IMR-90 (cell line): ENCODE measurements at regions not wholly inside any gene's neighbourhood (a gene's known extent, or its start where the extent isn't known, plus 50 kb on each side); places are given as distances from the start of the nearest gene placed in this dataset.

Experiments used
- ATAC-seq: fragments of 200-7000 bp; cut with Tn5 transposase; 2 replicates; pipeline ENCODE4 v1.9.1; 2020; ENCODE audit warnings: low read depth, mild to moderate bottlenecking, moderate library complexity
- BruUV-seq: library from RNA; stranded (reverse); fragments of 400-500 nt; replicated peaks from 2 replicates; lab custom pipeline; 2021; lab: Mats Ljungman, UMichigan
- CTCF ChIA-PET: fragments of 300-600 bp; formaldehyde crosslinking; extraction: SDS; loops from one replicate; lab custom pipeline; 2021; ENCODE audit warnings: antibody characterized with exemption; lab: Yijun Ruan, JAX
- POLR2A ChIA-PET: fragments of 300-600 bp; sonication (Branson Sonifier 250); formaldehyde crosslinking; loops from one replicate; lab custom pipeline; 2022; ENCODE audit warnings: antibody characterized with exemption; ENCODE audit not compliant: unreplicated experiment; lab: Charles Lee
- DNase-seq: peaks from one replicate; pipeline ENCODE4 v3.0.0; 2013
- H2AFZ ChIP-seq: replicated peaks from 2 replicates; pipeline ENCODE3; 2013; ENCODE audit warnings: low read length, mild to moderate bottlenecking; ENCODE audit not compliant: poor library complexity
- H2AK5ac ChIP-seq: 2 replicates; pipeline ENCODE4 v1.6.1; 2013; ENCODE audit warnings: low read depth, low read length, inconsistent platforms
- H2AK9ac ChIP-seq: replicated peaks from 2 replicates; pipeline ENCODE3; 2013; ENCODE audit warnings: mild to moderate bottlenecking, low read depth, low read length, moderate library complexity; ENCODE audit not compliant: poor library complexity
- H2BK120ac ChIP-seq: 2 replicates; pipeline ENCODE4 v1.6.1; 2013; ENCODE audit warnings: low read depth, low read length, inconsistent platforms
- H2BK15ac ChIP-seq: 3 replicates; pipeline ENCODE4 v1.6.1; 2013; ENCODE audit warnings: low read depth, low read length, inconsistent platforms
- H2BK20ac ChIP-seq: 2 replicates; pipeline ENCODE4 v1.6.1; 2013; ENCODE audit warnings: low read depth, mild to moderate bottlenecking, inconsistent platforms, low read length, moderate library complexity
- H2BK5ac ChIP-seq: 2 replicates; pipeline ENCODE4 v1.6.1; 2013; ENCODE audit warnings: mild to moderate bottlenecking, low read depth, low read length, inconsistent platforms; ENCODE audit not compliant: poor library complexity, severe bottlenecking
- H3K14ac ChIP-seq: replicated peaks from 2 replicates; pipeline ENCODE4 v1.6.1; 2013; ENCODE audit warnings: low read depth, low read length, inconsistent platforms
- H3K18ac ChIP-seq: 2 replicates; pipeline ENCODE4 v1.6.1; 2013; ENCODE audit warnings: low read depth, low read length, control low read depth
- H3K23ac ChIP-seq: 2 replicates; pipeline ENCODE4 v1.6.1; 2013; ENCODE audit warnings: low read depth, low read length, inconsistent platforms
- H3K27ac ChIP-seq: 2 replicates; pipeline ENCODE4 v1.5.1; 2013; ENCODE audit warnings: mild to moderate bottlenecking, control low read depth, low read length; ENCODE audit not compliant: insufficient read depth
- H3K27me3 ChIP-seq: 2 replicates; pipeline ENCODE4 v1.6.1; 2013; ENCODE audit warnings: low read length; ENCODE audit not compliant: control insufficient read depth, insufficient read depth
- H3K36me3 ChIP-seq: 2 replicates; pipeline ENCODE4 v1.6.1; 2013; ENCODE audit warnings: low read length, mixed read lengths; ENCODE audit not compliant: control insufficient read depth, insufficient read depth
- H3K4ac ChIP-seq: 2 replicates; pipeline ENCODE4 v1.6.1; 2013; ENCODE audit warnings: low read depth, low read length, inconsistent platforms
- H3K4me1 ChIP-seq: 2 replicates; pipeline ENCODE4 v1.6.1; 2013; ENCODE audit warnings: low read length, mixed read lengths; ENCODE audit not compliant: control insufficient read depth, insufficient read depth
- H3K4me2 ChIP-seq: 2 replicates; pipeline ENCODE4 v1.6.1; 2013; ENCODE audit warnings: low read depth, mild to moderate bottlenecking, control low read depth, low read length, moderate library complexity
- H3K4me3 ChIP-seq: 2 replicates; pipeline ENCODE4 v1.5.1; 2013; ENCODE audit warnings: low read depth, mild to moderate bottlenecking, control low read depth, low read length, moderate library complexity; ENCODE audit not compliant: insufficient read depth
- H3K56ac ChIP-seq: 2 replicates; pipeline ENCODE4 v1.6.1; 2013; ENCODE audit warnings: low read length, inconsistent platforms; ENCODE audit not compliant: insufficient read depth; ENCODE audit errors: extremely low read depth
- H3K79me1 ChIP-seq, 2 experiments: 2 replicates each; pipeline ENCODE4 v1.6.1; 2013; ENCODE audit warnings: low read length in 2 of 2, inconsistent platforms in 1 of 2, low read depth in 1 of 2
- H3K9ac ChIP-seq: 2 replicates; pipeline ENCODE4 v1.6.1; 2013; ENCODE audit warnings: low read depth, low read length, control low read depth
- H3K9me1 ChIP-seq: 2 replicates; pipeline ENCODE4 v1.6.1; 2013; ENCODE audit warnings: low read length, inconsistent platforms; ENCODE audit not compliant: insufficient read depth
- H3K9me3 ChIP-seq: 2 replicates; pipeline ENCODE4 v1.6.1; 2013; ENCODE audit warnings: low read length; ENCODE audit not compliant: control insufficient read depth, insufficient read depth
- H4K20me1 ChIP-seq: 2 replicates; pipeline ENCODE4 v1.6.1; 2013; ENCODE audit warnings: low read length, inconsistent platforms; ENCODE audit not compliant: insufficient read depth
- H4K5ac ChIP-seq: 2 replicates; pipeline ENCODE4 v1.6.1; 2013; ENCODE audit warnings: mild to moderate bottlenecking, low read depth, low read length, control low read depth
- H4K8ac ChIP-seq, 2 experiments: 2 replicates each; pipeline ENCODE4 v1.6.1; 2013; ENCODE audit warnings: low read depth in 2 of 2, low read length in 2 of 2, control low read depth in 1 of 2, inconsistent platforms in 1 of 2
- H4K91ac ChIP-seq: 2 replicates; pipeline ENCODE4 v1.6.1; 2013; ENCODE audit warnings: low read depth, low read length, inconsistent platforms; ENCODE audit not compliant: insufficient read depth
- BHLHE40 ChIP-seq: fragments of 150-350 bp; IDR thresholded peaks from 2 replicates; pipeline ENCODE4 v1.6.1; 2016; ENCODE audit warnings: mild to moderate bottlenecking, low read depth, low read length
- CEBPB ChIP-seq: IDR thresholded peaks from 2 replicates; pipeline ENCODE4 v1.6.1; 2012; ENCODE audit warnings: low read depth, low read length, improper control_type of control experiment
- MAZ ChIP-seq: IDR thresholded peaks from 2 replicates; pipeline ENCODE4 v1.6.1; 2012; ENCODE audit warnings: low read depth, mild to moderate bottlenecking, low read length, improper control_type of control experiment, moderate library complexity, borderline replicate concordance
- NFE2L2 ChIP-seq: fragments of 150-350 bp; IDR thresholded peaks from 2 replicates; pipeline ENCODE4 v1.6.1; 2016; ENCODE audit warnings: low read depth, mild to moderate bottlenecking, low read length
- POLR2A ChIP-seq: IDR thresholded peaks from 2 replicates; pipeline ENCODE4 v1.6.1; 2012; ENCODE audit warnings: mild to moderate bottlenecking, low read depth, low read length
- RAD21 ChIP-seq: IDR thresholded peaks from 2 replicates; pipeline ENCODE4 v1.6.1; 2012; ENCODE audit warnings: low read length, improper control_type of control experiment
- RCOR1 ChIP-seq: IDR thresholded peaks from 2 replicates; pipeline ENCODE4 v1.6.1; 2012; ENCODE audit warnings: mild to moderate bottlenecking, low read length, improper control_type of control experiment; ENCODE audit not compliant: insufficient replicate concordance
- SMC3 ChIP-seq: fragments of 150-350 bp; IDR thresholded peaks from 2 replicates; pipeline ENCODE4 v1.6.1; 2016; ENCODE audit warnings: low read depth, mild to moderate bottlenecking, antibody characterized with exemption, low read length, moderate library complexity
- WGBS, 2 experiments: methylation state at CpG; one replicate each; pipeline versions ENCODE4 v1.1.5 to v1.1.7; 2013; ENCODE audit warnings: missing lambda C conversion rate in 2 of 2; ENCODE audit not compliant: insufficient read length in 1 of 2; ENCODE audit errors: extremely low coverage in 2 of 2; 5-methylcytosine and 5-hydroxymethylcytosine counted together
- dilution Hi-C: fragments of 300-500 bp; cut with HindIII; formaldehyde crosslinking; loops from one replicate; pipeline ENCODE4 v1.14.3; 2018; ENCODE audit warnings: low sequenced_read_pairs; ENCODE audit not compliant: unreplicated experiment
- in situ Hi-C: fragments of 300-500 bp; cut with MboI; formaldehyde crosslinking; loops from 3 replicates; pipeline ENCODE4 v1.14.3; 2019; ENCODE audit warnings: low sequenced_read_pairs, inconsistent platforms, mixed read lengths
- intact Hi-C: fragments of 100-400 bp; cut with micrococcal nuclease; formaldehyde crosslinking; loops from 2 replicates; pipeline ENCODE4 v1.10.0; 2022
- TF ChIP-seq, protein P1 (sequence below): conservative IDR thresholded peaks from 2 replicates; pipeline ENCODE4 v1.5.1; 2012; ENCODE audit warnings: mild to moderate bottlenecking, low read depth, low read length, improper control_type of control experiment

DNA sequence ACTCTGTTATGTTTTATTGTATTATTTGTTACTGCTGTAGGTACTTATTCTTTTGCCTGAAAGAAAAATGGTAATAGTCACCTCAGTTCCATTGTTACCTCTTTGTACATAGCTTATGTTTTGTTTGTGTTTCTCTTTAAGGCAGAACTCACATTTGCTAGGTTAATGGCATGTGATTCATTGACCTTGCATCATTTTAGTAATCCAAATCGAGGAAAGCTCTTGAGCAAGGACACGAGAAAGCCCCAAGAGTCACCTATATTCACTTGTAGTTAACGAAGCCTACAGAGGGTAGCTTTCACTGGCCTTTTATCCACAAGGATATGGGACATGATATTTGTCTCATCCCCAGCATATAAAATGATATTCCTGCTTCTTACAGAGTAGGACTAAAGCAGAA lies 1765.2 kb downstream of the NCAM2 start:
- H4K20me1 ChIP-seq, result no peaks in the 10 kb centered on the region
- in situ Hi-C loops, result no loop called here
- dilution Hi-C loops, result no loop called here
- H4K91ac ChIP-seq, result no peak overlapping the region
- no peak overlapping the region for H2BK20ac ChIP-seq
- no peak overlapping the region for H2AK5ac ChIP-seq
- H3K27me3 ChIP-seq, result no peaks in the 10 kb centered on the region
- no peak overlapping the region for H2BK15ac ChIP-seq
- POLR2A ChIA-PET, result no interaction called here
- H4K8ac ChIP-seq, result no peak overlapping the region
- no peaks in the 10 kb centered on the region for H3K79me1 ChIP-seq
- H3K27ac ChIP-seq, result no peak overlapping the region
- CTCF ChIA-PET, result interaction anchor here (1.2 kb wide), 1 partner anchor 28 kb away, joined by 3 read pairs; no protein-coding TSS in a partner anchor
- no peak overlapping the region for H3K4ac ChIP-seq
- BruUV-seq, result no TSS peak
- H3K36me3 ChIP-seq, result no peaks in the 10 kb centered on the region
- H2BK5ac ChIP-seq, result no peak overlapping the region
- no peak overlapping the region for H4K5ac ChIP-seq
- H3K4me1 ChIP-seq, result no peaks in the 10 kb centered on the region
- no peak overlapping the region for H3K18ac ChIP-seq
- DNase-seq (no peak), ATAC-seq (no peak)
- no peaks in the 10 kb centered on the region for H3K9me1 ChIP-seq
- H3K9me3 ChIP-seq, result peaks cover 2% of the 10 kb centered on the region; the same call in 1 of the 2 replicates
- no peak overlapping the region for H3K56ac ChIP-seq
- H2AFZ ChIP-seq, result no peak overlapping the region
- no peak overlapping the region for H3K23ac ChIP-seq
- H3K4me3 ChIP-seq, result no peak overlapping the region
- intact Hi-C loops, result no loop called here
- H2BK120ac ChIP-seq, result no peak overlapping the region
- TF ChIP-seq POLR2A (no peak), RAD21 (no peak), CEBPB (no peak), SMC3 (no peak), RCOR1 (no peak), NFE2L2 (no peak), MAZ (no peak), BHLHE40 (no peak)
- TF ChIP-seq, protein P1, sequence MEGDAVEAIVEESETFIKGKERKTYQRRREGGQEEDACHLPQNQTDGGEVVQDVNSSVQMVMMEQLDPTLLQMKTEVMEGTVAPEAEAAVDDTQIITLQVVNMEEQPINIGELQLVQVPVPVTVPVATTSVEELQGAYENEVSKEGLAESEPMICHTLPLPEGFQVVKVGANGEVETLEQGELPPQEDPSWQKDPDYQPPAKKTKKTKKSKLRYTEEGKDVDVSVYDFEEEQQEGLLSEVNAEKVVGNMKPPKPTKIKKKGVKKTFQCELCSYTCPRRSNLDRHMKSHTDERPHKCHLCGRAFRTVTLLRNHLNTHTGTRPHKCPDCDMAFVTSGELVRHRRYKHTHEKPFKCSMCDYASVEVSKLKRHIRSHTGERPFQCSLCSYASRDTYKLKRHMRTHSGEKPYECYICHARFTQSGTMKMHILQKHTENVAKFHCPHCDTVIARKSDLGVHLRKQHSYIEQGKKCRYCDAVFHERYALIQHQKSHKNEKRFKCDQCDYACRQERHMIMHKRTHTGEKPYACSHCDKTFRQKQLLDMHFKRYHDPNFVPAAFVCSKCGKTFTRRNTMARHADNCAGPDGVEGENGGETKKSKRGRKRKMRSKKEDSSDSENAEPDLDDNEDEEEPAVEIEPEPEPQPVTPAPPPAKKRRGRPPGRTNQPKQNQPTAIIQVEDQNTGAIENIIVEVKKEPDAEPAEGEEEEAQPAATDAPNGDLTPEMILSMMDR, result no peak
- H3K14ac ChIP-seq, result no peak overlapping the region
- no peak overlapping the region for H3K4me2 ChIP-seq
- WGBS, 2 experiments, result no CpG with 5 or more reads among the region's 3 CpGs
- no peak overlapping the region for H2AK9ac ChIP-seq
- H3K9ac ChIP-seq, result no peak overlapping the region
